HUES6 (cell line): ENCODE measurements at regions not wholly inside any gene's neighbourhood (a gene's known extent, or its start where the extent isn't known, plus 50 kb on each side); places are given as distances from the start of the nearest gene placed in this dataset.
"Not testable (repeated sequence)": the region's sequence is repeated elsewhere in the genome, so short reads cannot be mapped to it uniquely, and the experiment has no call there.

Experiments
- H3K27ac ChIP-seq: 2 replicates; pipeline ENCODE4 v1.7.0; 2013; ENCODE audit warnings: low read depth, mild to moderate bottlenecking, low read length, inconsistent platforms
- H3K27me3 ChIP-seq: 2 replicates; pipeline ENCODE4 v1.6.1; 2013; ENCODE audit warnings: low read length; ENCODE audit not compliant: control insufficient read depth, insufficient read depth
- H3K36me3 ChIP-seq: 2 replicates; pipeline ENCODE4 v1.6.1; 2013; ENCODE audit warnings: low read length; ENCODE audit not compliant: control insufficient read depth, insufficient read depth
- H3K4me1 ChIP-seq: 2 replicates; pipeline ENCODE4 v1.6.1; 2013; ENCODE audit warnings: low read length; ENCODE audit not compliant: control insufficient read depth, insufficient read depth
- H3K4me3 ChIP-seq: 2 replicates; pipeline ENCODE4 v1.5.1; 2013; ENCODE audit warnings: low read depth, low read length
- H3K9ac ChIP-seq: one replicate; pipeline ENCODE4 v1.6.1; 2013; ENCODE audit warnings: mild to moderate bottlenecking, low read length
- H3K9me3 ChIP-seq: 2 replicates; pipeline ENCODE4 v1.6.1; 2013; ENCODE audit warnings: low read depth, low read length; ENCODE audit not compliant: control insufficient read depth, insufficient read depth

GRCh38 chr13:81184556-81185265 lies 843.8 kb upstream of the SPRY2 start:
- Histone ChIP-seq H3K27ac (no peak overlapping the region), H3K4me1 (no peaks in the 10 kb centered on the region; the same call in 1 of the 2 replicates)

GRCh38 chr13:81172603-81173002 lies 831.7 kb upstream of the SPRY2 start:
- H3K36me3 ChIP-seq, result no peaks in the 10 kb centered on the region
- H3K9ac ChIP-seq, result no peak overlapping the region
- no peak overlapping the region for H3K4me3 ChIP-seq
- no peaks in the 10 kb centered on the region for H3K9me3 ChIP-seq
- H3K4me1 ChIP-seq, result 0 out of 2 replicates have a peak, but pooled peaks cover 8% of the 10 kb centered on the region
- no peak overlapping the region for H3K27ac ChIP-seq
- no peaks in the 10 kb centered on the region for H3K27me3 ChIP-seq

More at GRCh38 chr13:81184556-81185265, 843.8 kb upstream of the SPRY2 start:
- no peaks in the 10 kb centered on the region for H3K36me3 ChIP-seq
- no peak overlapping the region for H3K4me3 ChIP-seq
- 0 out of 2 replicates have a peak, but pooled peaks cover 2% of the 10 kb centered on the region for H3K9me3 ChIP-seq
- no peak overlapping the region for H3K9ac ChIP-seq
- H3K27me3 ChIP-seq, result no peaks in the 10 kb centered on the region

- Histone ChIP-seq H3K4me3 (no peak overlapping the region), H3K27ac (no peak overlapping the region)
These were observed 830.2 kb upstream of the SPRY2 start for GRCh38 chr13:81171065-81171647.

GRCh38 chr13:81163823-81164222 lies 822.9 kb upstream of the SPRY2 start:
- H3K27me3 ChIP-seq, H3K27ac ChIP-seq, H3K4me3 ChIP-seq, H3K36me3 ChIP-seq, H3K4me1 ChIP-seq, H3K9ac ChIP-seq: not testable (repeated sequence)
- H3K9me3 ChIP-seq, result peaks cover 16% of the 10 kb centered on the region; the same call in 1 of the 2 replicates

More at GRCh38 chr13:81171065-81171647, 830.2 kb upstream of the SPRY2 start:
- Histone ChIP-seq H3K27me3 (no peaks in the 10 kb centered on the region), H3K9me3 (peaks cover 10% of the 10 kb centered on the region; the same call in 1 of the 2 replicates), H3K36me3 (no peaks in the 10 kb centered on the region; the same call in 1 of the 2 replicates), H3K4me1 (0 out of 2 replicates have a peak, but pooled peaks cover 8% of the 10 kb centered on the region), H3K9ac (no peak overlapping the region)

- Histone ChIP-seq H3K27ac (no peak overlapping the region), H3K9ac (no peak overlapping the region), H3K4me1 (no peaks in the 10 kb centered on the region), H3K36me3 (no peaks in the 10 kb centered on the region), H3K4me3 (no peak overlapping the region), H3K9me3 (no peaks in the 10 kb centered on the region), H3K27me3 (no peaks in the 10 kb centered on the region)
These were observed 812.6 kb upstream of the SPRY2 start for GRCh38 chr13:81153478-81153877.

- H3K9ac ChIP-seq, result no peak overlapping the region
- H3K9me3 ChIP-seq, result peaks cover 16% of the 10 kb centered on the region
- H3K27ac ChIP-seq, result no peak overlapping the region
- H3K4me3 ChIP-seq, result no peak overlapping the region
- H3K36me3 ChIP-seq, result no peaks in the 10 kb centered on the region
- no peaks in the 10 kb centered on the region for H3K4me1 ChIP-seq
- H3K27me3 ChIP-seq, result no peaks in the 10 kb centered on the region
These were observed 807.9 kb upstream of the SPRY2 start for GRCh38 chr13:81148822-81149221.

GRCh38 chr13:81146576-81146975 lies 805.6 kb upstream of the SPRY2 start:
- not testable (repeated sequence) for H3K4me3 ChIP-seq, H3K27ac ChIP-seq, H3K27me3 ChIP-seq, H3K36me3 ChIP-seq, H3K9ac ChIP-seq, H3K4me1 ChIP-seq
- H3K9me3 ChIP-seq, result peaks cover 16% of the 10 kb centered on the region

GRCh38 chr13:81142306-81142999 lies 801.5 kb upstream of the SPRY2 start:
- H3K9me3 ChIP-seq, result peaks cover 13% of the 10 kb centered on the region
- H3K4me3 ChIP-seq, result no peak overlapping the region
- H3K4me1 ChIP-seq, result peaks cover 27% of the 10 kb centered on the region
- no peaks in the 10 kb centered on the region for H3K27me3 ChIP-seq
- no peak overlapping the region for H3K27ac ChIP-seq
- H3K36me3 ChIP-seq, result no peaks in the 10 kb centered on the region
- H3K9ac ChIP-seq, result no peak overlapping the region

GRCh38 chr13:81140675-81141074 lies 799.7 kb upstream of the SPRY2 start:
- Histone ChIP-seq H3K27ac (peak overlapping the region; percentile 75), H3K9ac (peak overlapping the region; percentile 20), H3K4me3 (no peak overlapping the region), H3K4me1 (peaks cover 27% of the 10 kb centered on the region), H3K9me3 (peaks cover under 1% of the 10 kb centered on the region; the same call in 1 of the 2 replicates), H3K27me3 (no peaks in the 10 kb centered on the region), H3K36me3 (no peaks in the 10 kb centered on the region)

- H3K4me1 ChIP-seq, result peaks cover 27% of the 10 kb centered on the region
- H3K9ac ChIP-seq, result peak overlapping the region; percentile 34
- H3K9me3 ChIP-seq, result no peaks in the 10 kb centered on the region
- H3K27me3 ChIP-seq, result no peaks in the 10 kb centered on the region
- no peak overlapping the region for H3K4me3 ChIP-seq
- H3K36me3 ChIP-seq, result no peaks in the 10 kb centered on the region
- H3K27ac ChIP-seq, result peak overlapping the region; percentile 74
These were observed 799.1 kb upstream of the SPRY2 start for GRCh38 chr13:81139987-81140386.
